ENCODE measurements at regions not wholly inside any gene's neighbourhood (a gene's known extent, or its start where the extent isn't known, plus 50 kb on each side); places are given as distances from the start of the nearest gene placed in this dataset.

DNA sequence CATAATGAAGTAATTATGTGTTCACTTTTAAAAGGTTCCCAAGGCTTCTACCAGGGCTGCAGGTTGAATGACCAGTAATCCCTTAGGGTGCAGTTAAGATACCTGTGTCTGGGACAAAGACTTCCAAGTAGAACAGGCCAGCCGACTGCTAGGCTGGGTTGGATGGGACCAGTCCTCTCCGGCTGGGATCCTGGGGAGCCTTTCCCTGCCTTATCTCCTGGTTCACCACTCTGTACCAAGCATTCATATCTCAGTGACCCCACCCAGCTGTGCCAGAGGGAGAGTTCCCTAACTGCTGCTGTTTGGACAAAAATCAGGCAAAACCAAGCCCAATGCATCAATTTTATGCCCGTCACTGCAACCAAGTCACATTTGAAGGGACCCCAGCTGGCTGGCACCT lies 116.2 kb upstream of the ATP1A1 start:
- DNase-seq (ENCODE audit: low read depth, low spot score), result no peak
- Histone ChIP-seq H3K4me3 (ENCODE audit: control insufficient read depth in 2 of 3, extremely low read depth in 1 of 3, insufficient read depth in 2 of 3, low read depth in 1 of 3, low read length in 3 of 3) (no peak overlapping the region), H4K20me1 (ENCODE audit: control insufficient read depth, extremely low read depth, insufficient read depth, low read length) (no peaks in the 10 kb centered on the region), H3K4me2 (ENCODE audit: control insufficient read depth, extremely low read depth, insufficient read depth, low read depth, low read length) (no peak overlapping the region), H3K9ac (ENCODE audit: control insufficient read depth, extremely low read depth, insufficient read depth, low read length) (no peak overlapping the region), H3K27ac (ENCODE audit: control insufficient read depth, insufficient read depth, low read length) (no peak overlapping the region), H3K9me3 (ENCODE audit: control insufficient read depth, low read depth, low read length) (no peaks in the 10 kb centered on the region), H3K4me1 (ENCODE audit: control insufficient read depth, extremely low read depth, insufficient read depth, low read length) (peaks cover 8% of the 10 kb centered on the region), H3K9me1 (ENCODE audit: control insufficient read depth, extremely low read depth, insufficient read depth, low read length) (no peaks in the 10 kb centered on the region), H2AFZ (ENCODE audit: control insufficient read depth, low read length) (no peak overlapping the region), H3K36me3 (ENCODE audit: control insufficient read depth in 2 of 2, extremely low read depth in 1 of 2, insufficient read depth in 2 of 2, low read length in 2 of 2) (no peaks in the 10 kb centered on the region), H3K79me2 (ENCODE audit: control insufficient read depth, insufficient read depth, low read length) (no peaks in the 10 kb centered on the region), H3K27me3 (ENCODE audit: control insufficient read depth, extremely low read depth, insufficient read depth, low read length) (no peaks in the 10 kb centered on the region)
- no peak for FAIRE-seq
- no peak for TF ChIP-seq EZH2 (IDR thresholded peaks at IDR 0.05; ENCODE audit: low read length)
- TF ChIP-seq, protein P1, sequence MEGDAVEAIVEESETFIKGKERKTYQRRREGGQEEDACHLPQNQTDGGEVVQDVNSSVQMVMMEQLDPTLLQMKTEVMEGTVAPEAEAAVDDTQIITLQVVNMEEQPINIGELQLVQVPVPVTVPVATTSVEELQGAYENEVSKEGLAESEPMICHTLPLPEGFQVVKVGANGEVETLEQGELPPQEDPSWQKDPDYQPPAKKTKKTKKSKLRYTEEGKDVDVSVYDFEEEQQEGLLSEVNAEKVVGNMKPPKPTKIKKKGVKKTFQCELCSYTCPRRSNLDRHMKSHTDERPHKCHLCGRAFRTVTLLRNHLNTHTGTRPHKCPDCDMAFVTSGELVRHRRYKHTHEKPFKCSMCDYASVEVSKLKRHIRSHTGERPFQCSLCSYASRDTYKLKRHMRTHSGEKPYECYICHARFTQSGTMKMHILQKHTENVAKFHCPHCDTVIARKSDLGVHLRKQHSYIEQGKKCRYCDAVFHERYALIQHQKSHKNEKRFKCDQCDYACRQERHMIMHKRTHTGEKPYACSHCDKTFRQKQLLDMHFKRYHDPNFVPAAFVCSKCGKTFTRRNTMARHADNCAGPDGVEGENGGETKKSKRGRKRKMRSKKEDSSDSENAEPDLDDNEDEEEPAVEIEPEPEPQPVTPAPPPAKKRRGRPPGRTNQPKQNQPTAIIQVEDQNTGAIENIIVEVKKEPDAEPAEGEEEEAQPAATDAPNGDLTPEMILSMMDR (optimal IDR thresholded peaks at IDR 0.05 in 1 of 3, IDR thresholded peaks at IDR 0.05 in 1 of 3, conservative IDR thresholded peaks at IDR 0.05 in 1 of 3; ENCODE audit: extremely low read depth in 1 of 3, insufficient read depth in 2 of 3, low read length in 3 of 3), result no peak
- dilution Hi-C loops (cut with MboI; ENCODE audit: extremely low pct_ligation_motif_present, low sequenced_read_pairs), result no loop called here

- Histone ChIP-seq H4K20me1 (ENCODE audit: control insufficient read depth, extremely low read depth, insufficient read depth, low read length) (no peaks in the 10 kb centered on the region), H3K9me1 (ENCODE audit: control insufficient read depth, extremely low read depth, insufficient read depth, low read length) (no peaks in the 10 kb centered on the region), H3K9ac (ENCODE audit: control insufficient read depth, extremely low read depth, insufficient read depth, low read length) (no peak overlapping the region), H3K9me3 (ENCODE audit: control insufficient read depth, low read depth, low read length) (no peaks in the 10 kb centered on the region), H3K4me2 (ENCODE audit: control insufficient read depth, extremely low read depth, insufficient read depth, low read depth, low read length) (no peak overlapping the region), H3K4me3 (ENCODE audit: control insufficient read depth in 2 of 3, extremely low read depth in 1 of 3, insufficient read depth in 2 of 3, low read depth in 1 of 3, low read length in 3 of 3) (no peak overlapping the region), H2AFZ (ENCODE audit: control insufficient read depth, low read length) (no peak overlapping the region), H3K36me3 (ENCODE audit: control insufficient read depth in 2 of 2, extremely low read depth in 1 of 2, insufficient read depth in 2 of 2, low read length in 2 of 2) (no peaks in the 10 kb centered on the region), H3K79me2 (ENCODE audit: control insufficient read depth, insufficient read depth, low read length) (no peaks in the 10 kb centered on the region), H3K27me3 (ENCODE audit: control insufficient read depth, extremely low read depth, insufficient read depth, low read length) (no peaks in the 10 kb centered on the region), H3K27ac (ENCODE audit: control insufficient read depth, insufficient read depth, low read length) (no peak overlapping the region), H3K4me1 (ENCODE audit: control insufficient read depth, extremely low read depth, insufficient read depth, low read length) (peaks cover 8% of the 10 kb centered on the region)
- dilution Hi-C loops (cut with MboI; ENCODE audit: extremely low pct_ligation_motif_present, low sequenced_read_pairs), result no loop called here
- no peak for DNase-seq (ENCODE audit: low read depth, low spot score)
- no peak for TF ChIP-seq EZH2 (IDR thresholded peaks at IDR 0.05; ENCODE audit: low read length)
- TF ChIP-seq, protein P1 (optimal IDR thresholded peaks at IDR 0.05 in 1 of 3, IDR thresholded peaks at IDR 0.05 in 1 of 3, conservative IDR thresholded peaks at IDR 0.05 in 1 of 3; ENCODE audit: extremely low read depth in 1 of 3, insufficient read depth in 2 of 3, low read length in 3 of 3), result no peak
- no peak for FAIRE-seq
Observed at GRCh38 chr1:116257341-116257767, 115.7 kb upstream of the ATP1A1 start.
